ENCODE measurements at regions not wholly inside any gene's neighbourhood (a gene's known extent, or its start where the extent isn't known, plus 50 kb on each side); places are given as distances from the start of the nearest gene placed in this dataset.
"Not testable (repeated sequence)": the region's sequence is repeated elsewhere in the genome, so short reads cannot be mapped to it uniquely, and the experiment has no call there.

GRCh38 chr7:17559388-17559787 is 260.9 kb downstream of the AHR start:
- DNase-seq = no peak

DNA sequence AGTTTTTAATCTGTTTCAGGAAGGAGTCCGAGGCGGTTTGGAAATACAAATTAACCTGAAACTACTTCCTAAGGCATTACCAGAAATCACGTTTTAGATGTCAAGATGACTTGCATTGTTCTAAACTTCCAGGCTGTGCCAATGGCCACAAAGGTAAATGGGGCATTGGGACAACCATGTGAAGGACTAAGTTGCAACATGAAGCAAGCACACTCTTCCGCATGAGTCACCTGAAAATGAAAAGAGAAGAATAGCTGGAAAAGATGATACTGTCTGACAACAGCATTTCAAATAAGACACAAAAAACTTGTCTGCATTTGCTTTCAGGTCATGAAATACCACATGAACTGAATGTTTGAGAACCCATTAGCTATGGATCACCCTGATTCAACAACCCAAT is 262.1 kb downstream of the AHR start:
- no peak for DNase-seq

DNA sequence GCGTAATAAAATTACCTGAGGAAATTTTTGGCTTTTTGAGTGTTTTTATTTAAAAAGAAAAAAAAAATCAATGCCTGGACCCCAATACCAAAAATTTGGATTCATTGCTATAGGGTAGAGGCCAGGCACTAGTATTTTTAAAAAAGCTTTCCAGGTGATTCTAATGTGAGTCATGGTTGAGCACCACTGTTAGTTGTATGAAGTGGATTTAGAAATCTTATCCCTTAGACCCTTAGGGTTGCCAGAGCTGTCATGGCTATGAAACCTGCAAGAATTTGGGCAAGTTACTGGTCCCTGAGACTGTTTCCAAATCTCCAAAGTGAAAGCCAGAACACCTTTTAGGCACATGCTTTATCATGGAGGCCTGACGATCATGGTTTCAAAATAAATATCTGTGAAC is 262.5 kb downstream of the AHR start:
- DNase-seq = no peak

- no peak for DNase-seq
Observed at GRCh38 chr7:17564678-17565212, 266.3 kb downstream of the AHR start.

- DNase-seq = no peak
Observed at GRCh38 chr7:17580141-17580540, 281.7 kb downstream of the AHR start.

GRCh38 chr7:17580856-17581255 is 282.4 kb downstream of the AHR start:
- DNase-seq = no peak

GRCh38 chr7:17581301-17581700 is 282.8 kb downstream of the AHR start:
- no peak for DNase-seq

- not testable (repeated sequence) for DNase-seq
Observed at GRCh38 chr7:17582696-17583095, 284.2 kb downstream of the AHR start.

DNA sequence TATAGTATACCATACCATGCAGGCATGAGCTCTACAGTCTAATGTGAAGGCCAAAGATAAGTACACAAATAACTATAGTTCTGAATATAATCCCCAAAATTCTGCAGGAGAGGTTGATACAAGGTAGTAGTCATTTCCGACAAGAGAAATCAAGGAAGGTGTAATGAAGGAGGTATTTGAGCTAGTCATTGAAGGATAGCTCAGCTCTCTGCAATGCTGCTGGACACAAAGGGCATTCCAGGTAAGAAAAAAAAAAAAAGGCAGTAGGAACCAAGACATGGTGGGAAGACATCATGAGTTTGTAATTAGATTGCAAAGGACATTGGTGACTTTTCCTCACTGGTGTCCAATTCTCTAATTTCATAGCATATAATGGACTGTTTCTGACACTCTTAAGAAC is 285.3 kb downstream of the AHR start:
- no peak for DNase-seq

GRCh38 chr7:17584822-17585221 is 286.4 kb downstream of the AHR start:
- DNase-seq = no peak

DNA sequence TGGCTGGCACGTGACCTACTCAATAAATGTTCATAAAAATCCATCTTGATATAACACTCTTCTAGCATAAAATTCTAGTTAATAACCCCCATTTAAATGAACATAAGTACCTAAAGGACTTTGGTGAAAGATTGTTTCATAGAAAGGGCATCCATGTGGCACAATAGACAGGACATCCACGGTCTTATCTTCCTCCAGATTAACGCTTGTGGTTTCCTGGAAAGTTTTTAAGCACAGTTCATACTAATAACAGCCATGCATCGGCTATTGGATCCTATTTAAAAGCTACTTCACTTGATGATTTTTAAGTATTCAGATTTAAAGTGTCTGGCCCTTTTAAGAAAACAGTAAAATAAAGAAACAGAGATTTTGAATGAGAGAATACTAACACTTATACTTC is 288.3 kb downstream of the AHR start:
- DNase-seq = no peak

DNA sequence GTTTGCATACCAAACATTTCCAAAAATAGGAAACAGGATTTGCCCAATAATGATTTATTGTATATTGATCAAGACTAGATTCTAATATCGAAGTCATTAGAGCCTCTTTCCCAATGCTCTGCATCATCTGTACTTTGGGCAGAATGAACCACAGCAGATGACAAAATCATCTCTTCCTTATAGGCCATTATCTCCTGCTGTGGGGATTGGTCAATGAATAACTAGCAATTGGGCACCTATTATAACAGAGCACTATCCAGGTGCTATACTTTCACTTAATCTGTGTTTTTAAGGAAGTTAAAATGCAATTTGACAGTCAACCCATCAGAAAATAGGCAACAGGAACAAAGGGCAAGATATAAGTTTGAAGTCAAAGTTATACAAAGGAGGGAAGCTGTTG is 290.3 kb downstream of the AHR start:
- DNase-seq = no peak

DNA sequence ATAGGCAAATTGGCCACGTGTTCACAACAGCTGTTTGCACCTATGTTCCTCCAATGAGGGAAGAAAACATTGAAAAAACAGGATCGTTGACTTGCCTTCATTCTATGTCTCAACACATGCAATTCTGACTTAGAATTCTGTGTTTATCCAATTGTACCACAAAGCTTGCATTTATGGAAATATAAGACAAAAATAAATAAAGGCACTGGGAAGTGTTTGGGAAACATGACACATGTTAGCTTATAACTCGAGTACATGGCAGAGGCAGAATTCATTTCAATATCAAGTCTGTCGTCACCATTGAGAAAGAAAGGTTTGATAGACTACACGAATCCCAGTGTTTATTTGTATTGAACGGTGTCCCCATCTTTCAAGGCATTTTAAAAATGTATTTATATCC is 291.2 kb downstream of the AHR start:
- no peak for DNase-seq

GRCh38 chr7:17590221-17590620 is 291.8 kb downstream of the AHR start:
- no peak for DNase-seq

DNA sequence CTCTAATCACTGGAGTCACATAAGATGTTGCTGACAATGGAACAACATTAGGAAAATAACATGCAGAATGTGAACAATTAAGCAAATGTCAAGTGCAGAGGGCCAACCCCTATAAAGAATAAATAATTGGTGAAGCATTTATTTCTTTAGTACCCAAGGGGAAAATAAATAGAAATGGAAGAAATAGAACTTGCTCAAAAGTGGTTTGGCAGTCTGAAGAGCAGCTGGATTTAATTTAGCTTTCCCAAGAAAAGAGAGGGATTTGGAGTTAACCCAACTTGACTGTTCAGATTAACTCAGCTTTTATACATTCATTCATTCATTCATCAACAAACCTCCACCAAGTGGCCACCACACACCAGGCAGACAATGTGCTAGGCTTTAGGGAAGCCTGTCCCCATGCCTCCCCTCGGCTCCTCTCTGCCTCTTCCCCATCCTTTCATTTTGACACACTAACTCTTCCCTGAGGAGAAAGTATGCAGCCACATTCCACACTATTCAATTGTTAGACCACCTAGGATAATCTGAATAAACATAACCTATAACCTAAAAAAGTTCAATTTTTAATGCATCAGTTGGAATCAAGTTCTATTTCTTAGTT is 295.5 kb downstream of the AHR start:
- DNase-seq = no peak

DNA sequence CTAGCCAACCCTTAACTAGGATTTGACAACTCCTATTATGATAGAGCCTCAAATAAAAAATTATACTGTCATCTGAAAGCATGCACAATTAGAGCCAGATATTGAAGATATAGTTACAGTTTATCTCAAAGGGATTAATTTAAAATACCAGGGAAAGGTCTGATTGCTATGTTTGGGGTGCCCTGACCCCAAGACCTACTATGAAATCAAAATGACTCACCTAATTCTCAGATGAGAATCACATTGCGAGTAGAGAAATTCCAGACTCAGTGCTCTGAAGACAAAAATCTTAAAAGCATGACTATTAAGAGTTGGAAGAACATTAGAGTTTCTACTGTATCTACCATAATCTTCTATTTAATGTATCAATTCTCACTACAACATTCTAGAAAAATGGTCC is 297.1 kb downstream of the AHR start:
- no peak for DNase-seq

- DNase-seq = no peak
Observed at GRCh38 chr7:17598305-17598704, 299.9 kb downstream of the AHR start.

GRCh38 chr7:17598846-17599245 is 300.4 kb downstream of the AHR start:
- peak; percentile 38 for DNase-seq

GRCh38 chr7:17599733-17600339 is 301.4 kb downstream of the AHR start:
- DNase-seq = no peak

DNA sequence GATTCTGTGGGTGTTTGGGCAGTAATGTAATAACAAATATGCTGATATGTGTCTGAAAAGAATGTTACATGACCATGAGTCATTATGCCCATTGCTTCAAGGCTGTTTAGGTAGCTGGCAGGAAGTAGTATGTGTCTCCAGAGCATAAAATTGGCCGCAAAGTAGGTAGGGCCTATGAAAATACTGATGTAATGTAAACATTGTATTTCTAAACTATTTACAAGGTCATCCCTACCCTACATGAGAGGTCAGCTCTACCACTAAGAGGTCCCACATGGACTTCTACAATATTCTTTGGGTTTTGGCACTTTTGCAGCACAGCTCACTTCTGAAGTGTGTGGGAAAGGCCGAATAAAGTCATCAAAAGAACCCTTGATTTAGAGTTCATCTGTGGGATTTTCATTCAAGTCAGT is 301.9 kb downstream of the AHR start:
- no peak for DNase-seq

DNA sequence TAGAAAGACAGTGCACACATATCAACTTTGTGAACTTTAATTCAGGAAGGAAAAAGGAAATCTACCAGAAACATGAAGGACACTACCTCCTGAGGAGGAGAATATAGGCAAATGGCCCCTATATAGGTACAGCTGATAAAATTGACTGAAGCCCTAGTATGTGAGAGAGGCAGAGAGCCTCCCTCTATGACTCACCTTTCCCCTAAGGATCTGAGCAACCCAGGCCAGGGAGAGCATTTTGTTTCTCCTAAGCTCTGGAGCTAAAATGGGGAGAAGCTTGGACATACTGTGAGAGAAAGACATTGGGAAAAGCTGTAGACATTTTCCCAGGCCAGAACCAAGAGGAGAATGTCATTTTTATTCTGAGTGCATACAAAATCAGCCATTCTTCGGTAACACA is 303.5 kb downstream of the AHR start:
- no peak for DNase-seq

- DNase-seq = no peak
Observed at GRCh38 chr7:17608114-17608833, 309.8 kb downstream of the AHR start.

DNA sequence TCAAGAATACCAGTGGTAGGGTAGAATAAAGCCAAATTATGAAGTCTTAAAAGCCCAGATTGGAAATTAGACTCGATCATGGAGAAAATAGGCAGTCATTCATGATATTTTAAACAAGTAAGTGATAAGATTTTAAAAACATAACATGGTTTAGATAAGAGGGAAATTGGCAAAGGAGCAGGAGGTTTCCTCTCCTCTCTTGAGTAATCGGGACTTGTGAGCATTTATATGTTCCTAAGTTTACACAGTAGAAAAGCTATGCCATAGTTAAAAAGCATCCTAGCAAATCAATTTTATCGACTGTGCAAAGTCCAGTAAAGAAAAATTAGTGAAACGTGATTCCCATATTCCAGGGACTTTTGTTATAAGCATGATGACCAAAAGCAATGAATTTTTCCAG is 313.2 kb downstream of the AHR start:
- DNase-seq = no peak

GRCh38 chr7:17613338-17614041 is 315.0 kb downstream of the AHR start:
- no peak for DNase-seq

Data from NCI-H1048 (cell line).